Stimulated activated CD4-positive, alpha-beta T cell treated with anti-CD3 and anti-CD28 coated beads, Interleukin-4, amount 100 ng/mL, for 1 hour (primary cell): ENCODE measurements at regions not wholly inside any gene's neighbourhood (a gene's known extent, or its start where the extent isn't known, plus 50 kb on each side); places are given as distances from the start of the nearest gene placed in this dataset.
"Not testable (repeated sequence)": the region's sequence is repeated elsewhere in the genome, so short reads cannot be mapped to it uniquely, and the experiment has no call there.

ENCODE experiments used
- DNase-seq: peaks from one replicate; pipeline ENCODE4 v3.0.0-alpha.2; 2020

DNA sequence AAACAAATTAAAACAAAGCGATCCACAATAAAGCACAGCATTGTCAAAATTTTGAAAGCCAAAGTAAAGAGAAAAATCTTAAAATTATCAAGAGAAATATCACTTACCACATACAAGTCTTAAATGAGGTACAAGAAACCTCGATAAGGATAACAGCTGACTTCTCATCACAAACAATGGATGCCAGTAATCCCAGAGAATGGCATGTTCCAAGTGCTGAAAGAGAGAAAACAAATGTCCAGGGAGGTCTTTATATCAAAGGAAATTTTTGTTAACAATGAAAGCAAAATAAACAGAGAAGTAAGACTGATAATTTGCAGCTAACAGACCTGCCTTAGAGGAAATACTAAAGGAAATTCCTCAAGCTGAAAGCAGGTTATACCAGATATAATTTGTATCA, 460.4 kb upstream of the HS3ST1 start:
- DNase-seq: no peak

GRCh38 chr4:11881947-11882346, 453.3 kb upstream of the HS3ST1 start:
- DNase-seq: no peak

DNA sequence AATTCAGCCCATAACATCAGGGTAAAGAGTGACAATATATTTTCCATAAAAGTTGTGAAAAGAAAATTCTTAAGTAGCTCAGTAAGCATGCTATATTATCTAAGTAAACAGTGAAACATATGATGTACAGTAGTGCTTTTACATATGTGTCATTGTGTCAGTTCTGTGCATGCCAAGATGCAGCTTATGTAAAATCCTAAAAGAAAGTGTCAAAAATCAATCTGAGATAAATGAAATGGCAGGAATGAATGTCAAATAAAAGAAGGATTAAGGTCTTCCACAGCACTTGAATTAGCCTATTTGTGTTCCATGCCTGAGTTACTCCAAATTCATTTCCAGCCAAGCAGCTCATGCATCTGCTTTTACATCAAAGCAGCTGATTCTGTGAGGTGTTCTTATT, 452.7 kb upstream of the HS3ST1 start:
- DNase-seq: no peak

- no peak for DNase-seq
Measured at GRCh38 chr4:11878241-11878640, 449.5 kb upstream of the HS3ST1 start.

- no peak for DNase-seq
Measured at GRCh38 chr4:11876104-11876503, 447.4 kb upstream of the HS3ST1 start.

DNA sequence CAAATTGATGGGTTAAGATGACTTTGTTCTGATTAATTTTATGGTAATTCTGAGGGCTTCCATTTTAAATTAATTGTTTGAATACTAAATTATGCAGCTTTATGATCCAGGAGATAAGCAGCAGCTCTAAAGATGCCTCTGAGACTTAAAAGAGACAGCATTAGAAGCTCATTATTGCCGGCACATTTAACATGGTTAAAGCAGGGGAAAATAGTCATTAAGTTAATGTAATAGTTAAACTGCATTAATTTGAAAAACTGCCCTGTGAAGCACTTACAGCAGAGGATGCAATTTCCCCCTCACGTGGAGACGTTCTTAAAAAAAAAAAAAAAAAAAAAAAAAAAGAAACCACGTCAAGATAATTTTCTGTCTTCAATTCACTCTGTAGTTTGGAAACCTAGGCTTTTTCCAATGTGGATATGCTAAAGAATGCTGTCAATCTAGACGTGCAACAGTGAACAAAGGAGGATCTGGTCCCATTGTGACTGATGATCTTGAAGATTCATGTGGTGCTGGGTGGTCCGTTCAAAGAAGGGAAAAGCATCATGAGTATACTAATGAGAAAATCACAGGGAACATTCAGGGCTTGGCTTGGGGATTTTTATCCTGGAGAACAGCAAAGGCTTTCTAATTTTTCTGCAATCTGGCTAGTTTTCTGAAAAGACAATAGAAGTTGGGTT, 440.6 kb upstream of the HS3ST1 start:
- no peak for DNase-seq

DNA sequence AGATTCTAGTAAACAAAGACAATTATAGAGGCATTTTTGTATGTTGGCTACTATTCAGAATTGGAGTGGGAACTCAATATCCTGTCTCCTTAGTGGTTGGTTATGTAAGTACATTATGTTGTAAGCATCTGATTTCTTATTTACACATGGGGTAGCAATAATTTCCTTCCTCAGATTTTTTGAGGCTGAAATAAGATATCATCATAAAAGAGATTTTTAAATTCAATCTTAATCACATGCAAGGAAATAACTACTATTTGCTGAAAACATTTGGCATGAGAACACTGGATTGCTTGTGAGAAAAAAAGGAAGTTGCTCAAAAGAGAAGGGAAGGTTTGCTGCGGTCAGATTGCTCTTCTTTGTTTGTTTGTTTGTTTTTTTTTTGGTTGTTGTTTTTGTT, 437.7 kb upstream of the HS3ST1 start:
- DNase-seq: no peak

GRCh38 chr4:11860996-11861395, 432.3 kb upstream of the HS3ST1 start:
- no peak for DNase-seq

DNA sequence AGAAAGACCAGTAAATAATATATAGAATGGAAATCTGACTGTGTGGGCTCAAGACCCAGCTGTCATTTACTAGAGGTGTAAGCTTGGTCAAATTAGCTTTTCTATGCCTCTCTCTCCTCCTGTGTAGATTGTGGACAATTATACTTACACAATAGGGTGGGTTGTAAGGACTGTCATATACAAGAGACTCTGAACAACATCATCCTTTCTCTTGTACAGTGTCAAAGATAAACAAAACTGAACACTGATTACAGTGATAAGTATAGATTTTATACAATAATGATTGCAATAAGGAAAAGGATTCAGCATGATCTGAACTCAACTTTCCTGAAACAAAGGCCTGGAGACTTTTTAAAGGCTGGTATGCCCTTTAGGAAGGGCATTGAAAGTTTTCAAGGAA, 429.2 kb upstream of the HS3ST1 start:
- DNase-seq: no peak

GRCh38 chr4:11847167-11847566, 418.5 kb upstream of the HS3ST1 start:
- DNase-seq: no peak

GRCh38 chr4:11843927-11844326, 415.2 kb upstream of the HS3ST1 start:
- no peak for DNase-seq

- DNase-seq: no peak
Measured at GRCh38 chr4:11843340-11843739, 414.6 kb upstream of the HS3ST1 start.

DNA sequence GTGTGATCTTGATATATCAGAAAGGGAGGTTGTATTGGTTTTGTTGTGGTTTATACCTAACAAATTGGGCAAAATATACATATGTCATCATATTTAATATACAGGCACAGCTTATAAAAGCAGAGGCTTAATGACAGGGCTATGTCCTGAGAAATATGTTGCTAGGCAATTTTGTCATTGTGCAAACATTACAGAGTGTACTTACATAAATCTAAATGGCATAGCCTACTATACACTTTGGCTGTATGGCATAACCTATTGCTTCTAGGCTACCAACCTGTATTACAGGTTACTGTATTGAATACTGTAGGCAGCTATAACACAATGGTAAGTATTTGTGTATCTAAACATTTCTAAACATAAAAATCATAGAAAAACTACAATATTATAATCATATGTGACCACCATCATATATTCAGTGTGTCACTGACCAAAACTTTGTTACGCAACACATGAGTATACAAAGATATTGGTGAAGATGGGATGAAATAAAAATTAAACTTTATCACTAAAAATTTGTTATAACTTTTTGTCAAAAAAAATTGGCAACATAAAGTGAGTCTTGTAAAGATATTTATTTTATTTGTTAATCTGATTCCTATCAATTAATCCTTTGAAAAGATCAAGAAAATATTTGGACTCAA, 414.0 kb upstream of the HS3ST1 start:
- no peak for DNase-seq

- DNase-seq: no peak
Measured at GRCh38 chr4:11839889-11840288, 411.2 kb upstream of the HS3ST1 start.

GRCh38 chr4:11831739-11832138, 403.0 kb upstream of the HS3ST1 start:
- no peak for DNase-seq

DNA sequence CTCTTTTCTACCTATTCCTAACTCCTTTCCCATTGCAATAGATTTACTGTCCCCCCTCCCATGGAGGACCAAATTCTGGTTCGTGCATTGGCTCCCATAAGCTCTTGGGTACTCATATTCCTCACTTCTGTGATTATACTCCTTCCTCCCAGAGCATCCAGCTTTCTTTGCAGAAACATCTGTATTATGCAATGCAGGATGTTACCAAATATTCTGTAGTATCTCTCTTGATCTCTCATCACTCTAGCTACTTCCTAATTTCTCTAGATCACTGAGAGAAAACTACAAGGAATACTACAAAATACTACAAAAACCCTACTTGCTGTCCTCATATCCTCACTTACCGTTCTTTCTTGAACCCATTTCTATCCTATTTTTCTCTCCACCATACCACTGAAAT, 395.9 kb upstream of the HS3ST1 start:
- DNase-seq: no peak

DNA sequence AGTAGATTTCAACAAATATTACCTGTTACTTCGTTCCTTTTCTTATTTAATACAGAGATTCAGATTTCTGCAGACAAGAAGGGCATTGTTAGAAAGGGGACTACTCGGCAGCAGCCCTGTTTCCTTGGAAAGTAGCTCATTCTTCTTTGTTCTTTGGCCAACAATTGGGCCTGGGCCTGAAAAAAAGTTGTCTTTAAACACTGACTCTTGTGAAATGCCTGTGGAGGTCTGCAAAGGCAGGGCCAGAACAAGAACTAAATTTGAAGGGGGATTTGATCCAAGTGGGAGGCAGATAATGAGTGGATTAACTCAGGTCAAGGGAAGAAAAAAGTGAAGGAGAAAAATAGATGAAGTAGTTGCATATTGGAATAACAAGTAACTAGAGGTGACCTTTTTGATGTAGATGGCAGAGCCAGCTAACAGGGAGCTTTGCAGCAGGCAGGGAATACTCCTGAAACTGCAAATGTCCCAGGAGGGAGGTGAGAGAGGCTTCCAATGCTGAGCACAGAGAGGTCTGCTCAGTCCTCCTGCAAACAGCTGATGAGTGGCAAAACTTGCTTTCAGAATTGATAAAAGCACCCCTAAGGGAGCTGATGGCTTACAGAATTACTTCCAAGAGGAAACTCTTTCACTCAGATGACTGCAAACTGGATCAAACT, 393.2 kb upstream of the HS3ST1 start:
- DNase-seq: no peak

GRCh38 chr4:11817088-11817487, 388.4 kb upstream of the HS3ST1 start:
- no peak for DNase-seq

DNA sequence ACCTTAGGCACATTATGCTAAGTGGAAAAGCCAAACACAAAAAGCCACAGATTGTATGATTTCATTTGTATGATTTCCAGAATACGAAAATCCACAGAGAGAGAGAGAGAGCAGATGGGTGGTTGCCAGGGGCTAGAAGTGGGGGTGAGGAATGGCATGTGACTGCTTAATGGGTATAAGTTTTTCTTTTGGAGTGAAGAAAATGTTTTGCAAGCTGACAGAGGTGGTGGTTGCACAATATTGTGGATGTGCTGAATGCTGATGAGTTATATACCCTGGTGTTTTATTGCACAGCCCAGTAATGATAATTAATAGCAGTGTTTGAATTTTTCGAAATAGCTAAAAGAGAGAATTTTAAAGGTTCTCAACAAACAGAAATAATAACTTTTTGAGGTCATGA, 386.1 kb upstream of the HS3ST1 start:
- no peak for DNase-seq

- DNase-seq: no peak
Measured at GRCh38 chr4:11813951-11814446, 385.3 kb upstream of the HS3ST1 start.

DNA sequence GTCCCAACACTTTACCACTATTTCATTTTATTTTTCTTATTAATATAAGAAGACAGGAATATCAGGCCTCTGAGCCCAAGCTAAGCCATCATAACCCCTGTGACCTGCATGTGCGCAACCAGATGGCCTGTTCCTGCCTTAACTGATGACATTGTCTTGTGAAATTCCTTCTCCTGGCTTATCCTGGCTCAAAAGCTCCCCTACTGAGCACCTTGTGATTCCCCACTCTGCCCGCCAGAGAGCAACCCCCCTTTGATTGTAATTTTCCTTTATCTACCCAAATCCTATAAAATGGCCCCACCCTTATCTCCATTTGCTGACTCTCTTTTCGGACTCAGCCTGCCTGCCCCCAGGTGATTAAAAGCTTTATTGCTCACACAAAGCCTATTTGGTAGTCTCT, 382.8 kb upstream of the HS3ST1 start:
- DNase-seq: not testable (repeated sequence)

GRCh38 chr4:11805842-11806241, 377.1 kb upstream of the HS3ST1 start:
- no peak for DNase-seq

DNA sequence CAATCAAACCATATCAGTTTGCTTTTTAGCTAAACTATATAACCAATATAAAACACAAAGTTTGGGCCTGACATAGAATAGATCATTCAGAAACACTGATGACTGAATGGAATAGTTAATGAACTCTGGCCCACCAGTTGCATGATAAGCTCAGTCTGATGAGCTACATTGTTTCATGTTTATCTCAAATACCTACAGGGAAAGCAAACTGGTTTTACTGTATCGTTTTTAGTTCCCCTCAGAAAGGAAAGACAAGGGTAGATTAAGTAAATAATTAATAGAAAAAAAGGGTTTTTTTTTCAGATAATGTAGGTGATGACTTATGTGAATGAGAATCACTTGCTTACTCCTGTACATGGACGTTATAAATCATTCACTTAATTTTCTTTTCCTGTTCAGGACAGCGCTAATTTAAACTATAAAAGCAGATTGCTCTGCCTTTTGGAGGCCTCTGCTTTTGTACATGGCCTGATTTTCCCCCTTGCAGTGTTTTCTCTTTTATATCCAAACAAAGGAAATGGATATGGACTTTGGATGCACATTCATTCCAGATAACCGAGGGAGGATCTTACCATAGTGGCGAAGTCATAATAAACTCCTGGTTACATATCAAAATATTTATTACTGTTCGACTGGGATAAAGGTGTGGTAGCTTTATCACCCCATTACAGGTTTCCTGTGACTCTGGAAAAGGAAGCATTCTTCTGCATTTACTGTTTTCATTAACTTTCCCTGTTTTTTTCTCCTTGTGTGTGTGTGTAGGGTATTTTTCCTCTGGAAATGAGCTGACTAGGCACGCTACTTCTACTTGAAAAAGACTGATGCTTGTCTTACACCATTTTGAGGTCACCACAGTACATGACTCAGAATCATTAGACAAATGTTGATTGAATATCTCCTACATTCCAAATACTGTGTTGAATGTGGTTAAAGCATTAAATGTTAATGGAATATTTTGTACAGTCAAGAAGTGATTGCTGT, 373.1 kb upstream of the HS3ST1 start:
- DNase-seq: no peak
